GM18517 (cell line): ENCODE measurements at regions not wholly inside any gene's neighbourhood (a gene's known extent, or its start where the extent isn't known, plus 50 kb on each side); places are given as distances from the start of the nearest gene placed in this dataset.

Experiments
- ATAC-seq: cut with Tn5 transposase; IDR thresholded peaks from one replicate; pipeline ENCODE4 v1.9.1; 2021; ENCODE audit warnings: mild to moderate bottlenecking, moderate library complexity; ENCODE audit not compliant: unreplicated experiment

DNA sequence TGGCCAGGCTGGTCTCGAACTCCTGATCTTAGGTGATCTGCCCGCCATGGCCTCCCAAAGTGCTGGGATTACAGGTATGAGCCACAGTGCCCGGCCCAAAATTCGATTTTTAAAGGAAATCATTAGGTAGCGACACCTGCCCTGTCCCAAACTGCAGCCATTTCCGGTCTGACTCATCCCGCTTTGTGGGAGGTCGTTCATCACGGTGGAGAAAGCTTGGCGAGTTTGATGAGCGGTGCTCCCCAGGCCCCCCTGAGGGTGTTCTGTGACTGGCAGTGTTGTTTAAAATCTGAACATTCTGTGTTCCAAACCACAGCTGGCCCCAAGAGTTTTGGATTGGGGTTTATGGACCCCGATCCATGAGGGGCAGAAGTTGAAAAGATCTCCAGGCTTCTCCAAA lies 53.0 kb upstream of the GLI2 start:
- no peak for ATAC-seq

DNA sequence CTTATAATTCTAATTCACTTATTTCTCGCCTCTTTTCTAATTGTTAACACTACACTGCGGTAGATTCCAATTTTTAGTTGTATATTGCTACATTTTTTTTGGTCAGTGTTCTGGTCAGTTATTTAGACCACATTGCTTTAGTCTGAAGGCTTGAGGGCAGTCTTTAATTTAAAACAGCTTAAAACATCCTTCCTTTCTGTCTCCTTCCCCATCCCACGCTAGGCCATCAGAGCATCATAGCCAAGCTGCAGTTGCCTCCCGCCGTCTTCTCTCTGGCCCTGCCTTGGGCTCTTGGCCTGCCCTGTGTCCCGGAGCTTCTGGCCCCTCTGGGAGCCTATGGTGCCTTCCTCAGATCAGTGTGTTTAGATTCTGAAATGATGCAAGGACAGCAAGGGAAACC lies 52.6 kb upstream of the GLI2 start:
- no peak for ATAC-seq

DNA sequence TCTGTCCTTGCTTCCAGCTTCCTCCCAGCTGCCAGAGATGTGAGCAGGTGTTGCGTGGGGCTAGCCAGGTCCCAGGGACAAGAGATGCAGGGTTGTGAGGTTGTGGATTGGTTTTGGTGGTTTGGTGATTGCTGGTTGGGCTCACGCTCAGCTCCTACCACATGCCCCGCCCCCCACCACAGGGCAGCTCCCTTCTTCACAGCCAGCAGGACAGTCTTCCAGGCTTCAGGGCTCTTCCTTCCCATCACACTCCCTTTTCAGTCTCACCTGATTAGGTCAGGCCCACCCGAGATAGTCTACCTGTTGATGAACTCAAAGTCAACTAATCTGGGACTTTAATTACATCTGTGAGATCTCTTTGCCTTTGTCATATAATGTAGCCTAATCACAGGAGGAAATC lies 52.0 kb upstream of the GLI2 start:
- ATAC-seq: no peak

DNA sequence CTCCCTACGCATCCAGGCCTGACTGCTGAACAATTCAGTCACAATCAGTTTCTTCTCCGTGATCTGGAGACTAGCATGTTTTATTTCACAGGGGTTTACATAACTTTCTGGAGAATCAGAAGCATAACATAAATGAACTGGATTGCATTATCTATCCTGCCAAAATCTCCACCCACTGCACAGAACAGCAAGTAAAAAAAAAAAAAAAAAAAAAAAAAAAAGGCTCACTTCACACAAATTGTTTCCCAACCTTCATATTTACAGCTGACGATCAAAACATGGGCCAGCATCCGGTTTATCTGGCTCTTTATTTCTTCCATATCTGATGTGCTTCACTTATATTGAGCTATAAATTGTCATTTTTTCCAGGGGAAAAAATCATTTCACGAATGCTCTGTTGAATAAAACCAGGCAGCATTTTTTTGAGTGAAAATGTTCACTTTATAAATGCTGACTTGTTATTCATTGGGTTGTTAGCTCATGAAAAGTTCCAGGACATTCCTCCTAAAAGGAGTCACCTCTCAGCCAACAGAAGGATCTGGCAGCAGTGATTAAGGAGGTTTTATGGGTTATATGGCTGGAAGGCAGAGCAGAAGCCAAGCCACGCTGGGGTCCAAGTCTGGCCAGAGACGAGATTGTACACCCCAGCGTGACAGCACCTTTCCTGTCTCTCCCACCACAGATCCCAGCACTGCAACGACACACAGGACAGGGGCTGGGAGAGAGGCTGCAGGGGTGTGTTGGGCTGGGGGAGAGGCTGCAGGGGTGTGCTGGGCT lies 51.2 kb upstream of the GLI2 start:
- no peak for ATAC-seq

DNA sequence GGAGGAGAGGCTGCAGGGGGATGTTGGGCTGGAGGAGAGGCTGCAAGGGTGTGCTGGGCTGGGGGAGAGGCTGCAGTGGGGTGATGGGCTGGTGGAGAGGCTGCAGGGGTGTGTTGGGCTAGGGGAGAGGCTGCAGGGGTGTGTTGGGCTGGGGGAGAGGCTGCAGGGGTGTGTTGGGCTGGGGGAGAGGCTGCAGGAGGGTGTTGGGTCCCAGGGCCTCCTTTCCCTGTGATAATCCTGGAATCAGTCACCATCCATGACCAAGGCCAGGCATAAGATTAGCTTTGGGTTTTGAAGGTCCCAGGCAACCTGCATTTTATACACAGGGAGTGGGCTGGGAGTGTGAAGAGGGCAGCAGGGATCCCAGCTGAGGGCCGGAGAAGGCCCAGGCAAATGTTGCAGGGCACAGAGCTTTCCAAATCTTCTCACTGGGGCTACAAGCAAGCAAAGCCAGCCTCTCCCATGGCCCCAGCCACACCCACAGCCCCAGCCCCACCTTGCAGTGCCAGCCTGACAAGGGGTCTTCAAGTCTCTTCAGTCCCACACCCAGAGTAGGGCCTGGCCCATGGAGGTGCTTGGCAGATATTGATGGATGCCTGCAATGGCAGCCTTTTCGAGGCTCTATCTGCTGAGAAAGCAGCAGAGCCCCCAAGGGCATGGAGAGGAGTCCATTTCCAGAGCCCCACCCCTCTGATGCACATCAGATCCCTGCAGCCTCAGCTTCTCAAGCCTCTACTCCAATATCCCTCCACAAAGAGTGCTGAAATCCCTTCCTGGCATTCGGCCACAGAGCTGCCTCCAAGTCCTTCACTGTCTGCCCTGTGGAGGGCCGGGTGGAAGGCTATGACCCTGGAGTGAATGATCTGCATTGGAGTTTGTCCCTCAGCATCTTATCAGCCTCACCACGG lies 50.3 kb upstream of the GLI2 start:
- no peak for ATAC-seq
